ENCODE measurements at regions not wholly inside any gene's neighbourhood (a gene's known extent, or its start where the extent isn't known, plus 50 kb on each side); places are given as distances from the start of the nearest gene placed in this dataset.

- FAIRE-seq (peak; percentile 15), DNase-seq (ENCODE audit: insufficient read length, low spot score) (no peak)
- no peak for TF ChIP-seq POLR2A (IDR thresholded peaks at IDR 0.05; ENCODE audit: low read depth, low read length)
Observed at GRCh38 chr5:33223563-33224284, 217.0 kb upstream of the TARS1 start.

GRCh38 chr5:33224285-33224961 is 216.3 kb upstream of the TARS1 start:
- TF ChIP-seq POLR2A (IDR thresholded peaks at IDR 0.05; ENCODE audit: low read depth, low read length): no peak
- FAIRE-seq (no peak), DNase-seq (ENCODE audit: insufficient read length, low spot score) (no peak)

GRCh38 chr5:33227247-33227646 is 213.5 kb upstream of the TARS1 start:
- DNase-seq (ENCODE audit: insufficient read length, low spot score) (no peak), FAIRE-seq (no peak)
- no peak for TF ChIP-seq POLR2A (IDR thresholded peaks at IDR 0.05; ENCODE audit: low read depth, low read length)

- no peak for TF ChIP-seq POLR2A (IDR thresholded peaks at IDR 0.05; ENCODE audit: low read depth, low read length)
- FAIRE-seq (no peak), DNase-seq (ENCODE audit: insufficient read length, low spot score) (no peak)
Observed at GRCh38 chr5:33227746-33228145, 213.0 kb upstream of the TARS1 start.

GRCh38 chr5:33228149-33228548 is 212.6 kb upstream of the TARS1 start:
- DNase-seq (ENCODE audit: insufficient read length, low spot score) (no peak), FAIRE-seq (no peak)
- TF ChIP-seq POLR2A (IDR thresholded peaks at IDR 0.05; ENCODE audit: low read depth, low read length): no peak

- DNase-seq (ENCODE audit: insufficient read length, low spot score): no peak
Observed at GRCh38 chr5:33229216-33229615, 211.5 kb upstream of the TARS1 start.

GRCh38 chr5:33230467-33231078 is 210.2 kb upstream of the TARS1 start:
- DNase-seq (ENCODE audit: insufficient read length, low spot score) (no peak), FAIRE-seq (no peak)
- no peak for TF ChIP-seq POLR2A (IDR thresholded peaks at IDR 0.05; ENCODE audit: low read depth, low read length)

More at GRCh38 chr5:33229216-33229615, 211.5 kb upstream of the TARS1 start:
- FAIRE-seq: no peak
- TF ChIP-seq POLR2A (IDR thresholded peaks at IDR 0.05; ENCODE audit: low read depth, low read length): no peak

- DNase-seq (ENCODE audit: insufficient read length, low spot score): no peak
- TF ChIP-seq POLR2A (IDR thresholded peaks at IDR 0.05; ENCODE audit: low read depth, low read length): no peak
- no peak for FAIRE-seq
Observed at GRCh38 chr5:33231214-33231710, 209.5 kb upstream of the TARS1 start.

GRCh38 chr5:33231935-33232334 is 208.8 kb upstream of the TARS1 start:
- peak; percentile 41 for FAIRE-seq

GRCh38 chr5:33232731-33233505 is 207.8 kb upstream of the TARS1 start:
- DNase-seq (ENCODE audit: insufficient read length, low spot score): no peak

More at GRCh38 chr5:33231935-33232334, 208.8 kb upstream of the TARS1 start:
- no peak for DNase-seq (ENCODE audit: insufficient read length, low spot score)
- no peak for TF ChIP-seq POLR2A (IDR thresholded peaks at IDR 0.05; ENCODE audit: low read depth, low read length)

GRCh38 chr5:33235304-33235703 is 205.5 kb upstream of the TARS1 start:
- FAIRE-seq (no peak), DNase-seq (ENCODE audit: insufficient read length, low spot score) (no peak)
- TF ChIP-seq POLR2A (IDR thresholded peaks at IDR 0.05; ENCODE audit: low read depth, low read length): no peak

More at GRCh38 chr5:33232731-33233505, 207.8 kb upstream of the TARS1 start:
- FAIRE-seq: no peak
- TF ChIP-seq POLR2A (IDR thresholded peaks at IDR 0.05; ENCODE audit: low read depth, low read length): no peak

- no peak for DNase-seq (ENCODE audit: insufficient read length, low spot score)
- FAIRE-seq: peak; percentile 62
- TF ChIP-seq POLR2A (IDR thresholded peaks at IDR 0.05; ENCODE audit: low read depth, low read length): no peak
Observed at GRCh38 chr5:33235824-33236223, 204.9 kb upstream of the TARS1 start.

- FAIRE-seq (no peak), DNase-seq (ENCODE audit: insufficient read length, low spot score) (no peak)
- no peak for TF ChIP-seq POLR2A (IDR thresholded peaks at IDR 0.05; ENCODE audit: low read depth, low read length)
Observed at GRCh38 chr5:33237471-33237870, 203.3 kb upstream of the TARS1 start.
